ENCODE measurements at regions not wholly inside any gene's neighbourhood (a gene's known extent, or its start where the extent isn't known, plus 50 kb on each side); places are given as distances from the start of the nearest gene placed in this dataset.

GRCh38 chr7:17171427-17171826 lies 127.0 kb upstream of the AHR start:
- TF ChIP-seq CTCF (IDR thresholded peaks at IDR 0.05) (no peak), EZH2 (IDR thresholded peaks at IDR 0.05; ENCODE audit: borderline replicate concordance, insufficient read depth, low read depth, low read length, poor library complexity, severe bottlenecking) (no peak)

All from B cell (primary cell).